ENCODE measurements at regions not wholly inside any gene's neighbourhood (a gene's known extent, or its start where the extent isn't known, plus 50 kb on each side); places are given as distances from the start of the nearest gene placed in this dataset.

DNA sequence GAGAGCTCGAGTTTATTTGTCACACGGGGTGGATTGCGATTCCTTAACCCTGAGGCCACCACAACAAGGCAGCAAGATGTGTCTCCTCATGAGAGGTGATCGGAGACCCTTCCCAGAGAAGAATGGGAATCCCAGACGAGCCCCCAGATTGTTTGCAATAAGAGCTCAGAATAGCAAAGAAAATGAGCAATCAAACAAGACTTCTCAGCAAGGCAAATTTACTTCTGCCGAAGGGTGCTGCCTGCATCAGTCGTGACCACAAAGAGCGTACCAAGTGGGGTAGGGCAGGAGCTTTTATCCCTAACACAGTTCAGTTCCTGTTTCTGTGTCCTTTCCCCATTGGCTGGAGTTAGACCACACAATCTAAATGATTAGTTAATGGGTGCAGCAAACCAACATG, 237.5 kb upstream of the SYT4 start:
- no peaks in the 10 kb centered on the region for H3K36me3 ChIP-seq (ENCODE audit: control insufficient read depth in 2 of 2, insufficient read depth in 2 of 2, low read length in 2 of 2)
- no peak overlapping the region for H3K9ac ChIP-seq (ENCODE audit: low read depth in 1 of 2, low read length in 2 of 2)
- H3K27me3 ChIP-seq (ENCODE audit: control insufficient read depth in 2 of 2, insufficient read depth in 2 of 2, low read length in 2 of 2): no peaks in the 10 kb centered on the region
- H3K9me3 ChIP-seq (ENCODE audit: control insufficient read depth in 2 of 2, low read length in 2 of 2): peaks cover 2% of the 10 kb centered on the region in 2 donors
- no peak overlapping the region for H3K27ac ChIP-seq (ENCODE audit: low read depth in 2 of 2, low read length in 2 of 2)
- no peaks in the 10 kb centered on the region for H3K4me1 ChIP-seq (ENCODE audit: control insufficient read depth in 2 of 2, insufficient read depth in 2 of 2, low read length in 2 of 2)
- H3K4me3 ChIP-seq (ENCODE audit: low read length in 2 of 2): no peak overlapping the region

DNA sequence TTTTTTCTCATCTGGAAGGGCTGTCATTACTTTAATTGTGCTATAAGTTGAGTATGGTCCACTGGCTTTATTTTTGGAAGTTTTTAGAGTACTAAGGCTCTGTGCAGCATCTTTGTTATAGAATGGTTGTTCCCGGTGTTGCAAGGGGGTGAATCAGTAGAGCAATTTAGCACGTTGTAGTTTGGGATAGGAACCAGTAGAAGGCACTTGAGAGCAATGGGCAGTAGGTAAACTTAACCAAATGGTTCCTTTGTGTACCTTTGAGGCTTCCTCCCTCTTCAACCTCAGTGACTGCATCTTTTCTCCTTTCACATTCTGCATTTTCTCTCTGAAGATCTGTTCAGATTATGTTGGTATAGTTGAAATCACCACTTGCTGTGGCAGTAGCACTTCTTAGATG, 238.2 kb upstream of the SYT4 start:
- Histone ChIP-seq H3K4me1 (ENCODE audit: control insufficient read depth in 2 of 2, insufficient read depth in 2 of 2, low read length in 2 of 2) (no peaks in the 10 kb centered on the region), H3K36me3 (ENCODE audit: control insufficient read depth in 2 of 2, insufficient read depth in 2 of 2, low read length in 2 of 2) (no peaks in the 10 kb centered on the region)

DNA sequence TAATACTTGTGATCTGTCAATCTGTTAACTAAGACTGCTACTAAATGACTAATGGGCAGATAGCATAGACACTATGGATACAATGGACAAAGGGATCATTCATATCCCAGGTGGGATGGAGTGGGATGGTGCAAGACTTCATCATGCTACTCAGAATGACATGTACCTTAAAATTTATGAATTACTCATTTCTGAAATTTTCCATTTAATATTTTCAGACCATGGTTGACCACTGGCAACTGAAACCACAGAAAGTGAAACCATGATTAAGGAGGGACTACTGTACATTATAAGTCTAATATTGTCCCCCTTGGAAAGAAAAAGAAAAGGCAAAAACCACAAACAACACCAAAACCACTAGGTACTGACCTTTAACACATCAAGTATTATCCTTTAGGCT, 247.0 kb upstream of the SYT4 start:
- no peaks in the 10 kb centered on the region for H3K4me1 ChIP-seq (ENCODE audit: control insufficient read depth in 2 of 2, insufficient read depth in 2 of 2, low read length in 2 of 2)
- H3K27ac ChIP-seq (ENCODE audit: low read depth in 2 of 2, low read length in 2 of 2): no peak overlapping the region
- no peaks in the 10 kb centered on the region for H3K36me3 ChIP-seq (ENCODE audit: control insufficient read depth in 2 of 2, insufficient read depth in 2 of 2, low read length in 2 of 2)
- H3K27me3 ChIP-seq (ENCODE audit: control insufficient read depth in 2 of 2, insufficient read depth in 2 of 2, low read length in 2 of 2): no peaks in the 10 kb centered on the region
- no peak overlapping the region for H3K9ac ChIP-seq (ENCODE audit: low read depth in 1 of 2, low read length in 2 of 2)
- H3K4me3 ChIP-seq (ENCODE audit: low read length in 2 of 2): no peak overlapping the region
- no peaks in the 10 kb centered on the region for H3K9me3 ChIP-seq (ENCODE audit: control insufficient read depth in 2 of 2, low read length in 2 of 2)

More for the DNA sequence above, 238.2 kb upstream of the SYT4 start:
- H3K9me3 ChIP-seq (ENCODE audit: control insufficient read depth in 2 of 2, low read length in 2 of 2): peaks cover 2% of the 10 kb centered on the region in 2 donors
- no peaks in the 10 kb centered on the region for H3K27me3 ChIP-seq (ENCODE audit: control insufficient read depth in 2 of 2, insufficient read depth in 2 of 2, low read length in 2 of 2)
- no peak overlapping the region for H3K9ac ChIP-seq (ENCODE audit: low read depth in 1 of 2, low read length in 2 of 2)
- H3K27ac ChIP-seq (ENCODE audit: low read depth in 2 of 2, low read length in 2 of 2): no peak overlapping the region
- H3K4me3 ChIP-seq (ENCODE audit: low read length in 2 of 2): no peak overlapping the region

DNA sequence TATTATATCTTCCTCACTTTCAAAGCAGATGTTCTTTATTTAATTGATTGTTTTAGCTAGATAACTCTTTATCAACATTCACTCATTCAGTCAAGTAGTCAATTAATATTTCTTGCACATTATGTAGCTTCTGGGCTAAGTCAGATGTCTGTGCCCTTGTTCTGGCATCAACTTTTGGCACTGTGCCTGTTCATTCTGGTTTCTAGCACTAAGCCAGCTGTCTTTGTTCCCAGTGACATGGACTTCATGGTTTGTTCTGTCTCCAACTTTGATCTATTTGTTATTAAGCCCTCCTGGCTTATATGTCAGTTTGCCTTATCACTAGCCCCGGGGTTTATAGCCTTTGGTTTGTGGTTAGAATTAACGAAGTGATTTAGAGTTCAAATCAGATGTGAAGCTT, 247.9 kb upstream of the SYT4 start:
- H3K9me3 ChIP-seq (ENCODE audit: control insufficient read depth in 2 of 2, low read length in 2 of 2): no peaks in the 10 kb centered on the region
- no peaks in the 10 kb centered on the region for H3K4me1 ChIP-seq (ENCODE audit: control insufficient read depth in 2 of 2, insufficient read depth in 2 of 2, low read length in 2 of 2)
- no peak overlapping the region for H3K27ac ChIP-seq (ENCODE audit: low read depth in 2 of 2, low read length in 2 of 2)
- H3K9ac ChIP-seq (ENCODE audit: low read depth in 1 of 2, low read length in 2 of 2): no peak overlapping the region
- no peaks in the 10 kb centered on the region for H3K27me3 ChIP-seq (ENCODE audit: control insufficient read depth in 2 of 2, insufficient read depth in 2 of 2, low read length in 2 of 2)
- H3K4me3 ChIP-seq (ENCODE audit: low read length in 2 of 2): no peak overlapping the region
- no peaks in the 10 kb centered on the region for H3K36me3 ChIP-seq (ENCODE audit: control insufficient read depth in 2 of 2, insufficient read depth in 2 of 2, low read length in 2 of 2)

DNA sequence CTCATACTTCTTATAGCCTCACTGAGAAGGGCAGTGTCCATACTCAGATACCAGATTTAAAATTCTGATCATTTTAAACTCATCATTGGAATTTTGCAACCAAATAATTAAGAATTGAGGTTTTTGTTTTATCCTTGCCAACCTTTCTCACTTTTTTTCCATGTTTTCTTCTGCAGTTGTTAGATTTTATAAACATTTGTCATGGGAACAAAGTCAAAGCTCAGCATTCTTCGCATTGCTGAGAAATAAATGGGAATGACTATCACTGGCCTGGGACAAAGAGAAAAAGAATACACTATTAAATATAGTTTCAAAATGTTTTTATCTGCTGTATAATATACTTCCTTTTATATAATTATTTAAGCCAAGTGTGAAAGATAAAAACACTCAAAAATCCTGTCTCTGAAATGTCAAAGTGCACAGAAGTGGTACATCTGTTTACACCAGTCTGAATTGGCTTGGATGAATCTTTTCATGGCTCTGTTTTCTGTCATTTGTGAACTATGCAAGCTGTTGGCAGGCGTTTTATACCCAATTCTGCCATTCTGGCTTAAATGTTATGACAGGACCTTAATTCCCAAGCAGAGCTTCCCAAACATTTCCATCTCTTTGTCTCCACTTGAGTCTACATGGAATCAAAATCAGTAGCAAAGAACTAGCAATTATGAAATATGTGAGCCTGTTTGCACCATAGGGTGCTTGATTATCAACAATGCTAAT, 249.3 kb upstream of the SYT4 start:
- H3K27ac ChIP-seq (ENCODE audit: low read depth in 2 of 2, low read length in 2 of 2): no peak overlapping the region
- no peaks in the 10 kb centered on the region for H3K36me3 ChIP-seq (ENCODE audit: control insufficient read depth in 2 of 2, insufficient read depth in 2 of 2, low read length in 2 of 2)
- no peak overlapping the region for H3K9ac ChIP-seq (ENCODE audit: low read depth in 1 of 2, low read length in 2 of 2)
- H3K4me3 ChIP-seq (ENCODE audit: low read length in 2 of 2): no peak overlapping the region
- no peaks in the 10 kb centered on the region for H3K9me3 ChIP-seq (ENCODE audit: control insufficient read depth in 2 of 2, low read length in 2 of 2)
- no peaks in the 10 kb centered on the region for H3K27me3 ChIP-seq (ENCODE audit: control insufficient read depth in 2 of 2, insufficient read depth in 2 of 2, low read length in 2 of 2)
- no peaks in the 10 kb centered on the region for H3K4me1 ChIP-seq (ENCODE audit: control insufficient read depth in 2 of 2, insufficient read depth in 2 of 2, low read length in 2 of 2)

DNA sequence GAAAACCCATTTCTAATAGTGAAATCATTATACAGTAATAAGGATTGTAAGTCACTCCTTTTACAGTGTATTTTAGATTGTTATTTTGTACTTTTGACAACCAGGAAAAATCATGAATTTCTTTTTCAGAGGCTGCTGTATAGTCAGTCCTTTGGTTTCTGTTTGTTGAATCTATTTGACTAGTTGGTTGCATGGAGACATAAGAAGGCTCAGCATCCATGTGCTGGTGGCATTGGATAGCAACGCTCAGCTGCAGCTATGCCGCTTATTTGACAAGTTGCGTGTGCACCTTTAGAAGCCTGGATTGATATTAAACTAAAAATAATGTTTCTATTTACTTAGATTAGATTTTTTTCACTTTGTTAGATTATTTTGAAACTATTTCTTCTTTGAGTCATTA, 254.1 kb upstream of the SYT4 start:
- Histone ChIP-seq H3K9ac (ENCODE audit: low read depth in 1 of 2, low read length in 2 of 2) (no peak overlapping the region), H3K36me3 (ENCODE audit: control insufficient read depth in 2 of 2, insufficient read depth in 2 of 2, low read length in 2 of 2) (no peaks in the 10 kb centered on the region), H3K27ac (ENCODE audit: low read depth in 2 of 2, low read length in 2 of 2) (no peak overlapping the region), H3K4me1 (ENCODE audit: control insufficient read depth in 2 of 2, insufficient read depth in 2 of 2, low read length in 2 of 2) (no peaks in the 10 kb centered on the region), H3K4me3 (ENCODE audit: low read length in 2 of 2) (no peak overlapping the region), H3K27me3 (ENCODE audit: control insufficient read depth in 2 of 2, insufficient read depth in 2 of 2, low read length in 2 of 2) (no peaks in the 10 kb centered on the region), H3K9me3 (ENCODE audit: control insufficient read depth in 2 of 2, low read length in 2 of 2) (no peaks in the 10 kb centered on the region)

DNA sequence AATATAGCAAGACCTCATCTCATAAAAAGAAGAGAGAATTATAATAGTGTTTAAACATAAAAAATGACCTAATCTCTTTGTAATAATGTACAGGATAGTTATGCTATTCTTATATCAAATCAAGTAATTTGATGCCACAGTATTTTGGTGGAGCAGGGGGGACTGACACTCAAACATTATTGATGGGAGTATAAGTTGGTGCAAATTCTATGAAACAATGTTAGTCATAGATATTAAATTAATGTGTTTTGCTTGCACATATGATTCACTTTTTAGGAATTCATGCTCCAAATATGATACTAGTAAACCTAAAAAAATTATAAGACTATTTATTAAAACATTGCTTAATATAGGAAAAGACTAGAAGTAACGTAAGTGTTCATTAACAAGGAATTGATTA, 256.1 kb upstream of the SYT4 start:
- Histone ChIP-seq H3K36me3 (ENCODE audit: control insufficient read depth in 2 of 2, insufficient read depth in 2 of 2, low read length in 2 of 2) (no peaks in the 10 kb centered on the region), H3K9me3 (ENCODE audit: control insufficient read depth in 2 of 2, low read length in 2 of 2) (no peaks in the 10 kb centered on the region), H3K4me1 (ENCODE audit: control insufficient read depth in 2 of 2, insufficient read depth in 2 of 2, low read length in 2 of 2) (no peaks in the 10 kb centered on the region), H3K9ac (ENCODE audit: low read depth in 1 of 2, low read length in 2 of 2) (no peak overlapping the region), H3K27ac (ENCODE audit: low read depth in 2 of 2, low read length in 2 of 2) (no peak overlapping the region), H3K27me3 (ENCODE audit: control insufficient read depth in 2 of 2, insufficient read depth in 2 of 2, low read length in 2 of 2) (no peaks in the 10 kb centered on the region), H3K4me3 (ENCODE audit: low read length in 2 of 2) (no peak overlapping the region)

DNA sequence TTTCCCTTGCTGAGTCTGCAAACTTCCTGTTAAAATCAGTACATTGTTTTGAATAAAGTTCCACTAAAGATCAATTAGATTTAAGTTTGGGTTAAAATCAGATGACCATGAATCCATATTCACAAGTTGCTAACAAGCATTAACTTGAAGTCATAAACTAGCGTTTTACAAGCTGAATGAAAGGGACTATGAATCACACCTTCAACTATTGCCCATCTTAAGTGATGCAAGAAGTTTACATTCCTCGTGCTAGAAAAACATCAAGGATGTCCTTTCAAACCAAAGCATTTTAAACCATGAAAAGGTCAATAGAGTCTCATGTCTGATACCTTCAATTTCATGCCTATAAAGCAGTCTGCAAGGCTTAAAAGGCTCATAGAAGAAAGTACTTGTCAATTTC, 257.2 kb upstream of the SYT4 start:
- Histone ChIP-seq H3K9ac (ENCODE audit: low read depth in 1 of 2, low read length in 2 of 2) (no peak overlapping the region), H3K4me3 (ENCODE audit: low read length in 2 of 2) (no peak overlapping the region), H3K36me3 (ENCODE audit: control insufficient read depth in 2 of 2, insufficient read depth in 2 of 2, low read length in 2 of 2) (no peaks in the 10 kb centered on the region), H3K27ac (ENCODE audit: low read depth in 2 of 2, low read length in 2 of 2) (no peak overlapping the region), H3K4me1 (ENCODE audit: control insufficient read depth in 2 of 2, insufficient read depth in 2 of 2, low read length in 2 of 2) (no peaks in the 10 kb centered on the region), H3K27me3 (ENCODE audit: control insufficient read depth in 2 of 2, insufficient read depth in 2 of 2, low read length in 2 of 2) (no peaks in the 10 kb centered on the region), H3K9me3 (ENCODE audit: control insufficient read depth in 2 of 2, low read length in 2 of 2) (no peaks in the 10 kb centered on the region)

DNA sequence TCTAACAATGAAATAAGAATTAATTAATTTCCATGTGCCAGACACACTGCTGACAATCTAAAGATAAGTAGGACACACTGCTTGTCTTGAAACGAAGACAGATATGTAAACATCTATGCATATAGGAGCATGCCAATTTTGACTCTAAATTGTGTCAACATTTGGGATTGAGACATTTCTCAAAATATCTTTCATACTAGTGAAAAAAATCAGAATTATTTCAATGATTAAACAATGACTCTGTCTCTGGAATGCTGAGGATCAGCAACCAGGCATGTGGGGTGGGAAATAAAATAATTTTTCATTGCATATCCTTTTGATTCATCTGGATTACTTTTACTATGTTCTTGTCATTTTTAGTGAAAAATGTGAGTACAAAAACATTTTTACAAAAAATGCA, 262.6 kb upstream of the SYT4 start:
- no peak overlapping the region for H3K27ac ChIP-seq (ENCODE audit: low read depth in 2 of 2, low read length in 2 of 2)
- no peak overlapping the region for H3K9ac ChIP-seq (ENCODE audit: low read depth in 1 of 2, low read length in 2 of 2)

DNA sequence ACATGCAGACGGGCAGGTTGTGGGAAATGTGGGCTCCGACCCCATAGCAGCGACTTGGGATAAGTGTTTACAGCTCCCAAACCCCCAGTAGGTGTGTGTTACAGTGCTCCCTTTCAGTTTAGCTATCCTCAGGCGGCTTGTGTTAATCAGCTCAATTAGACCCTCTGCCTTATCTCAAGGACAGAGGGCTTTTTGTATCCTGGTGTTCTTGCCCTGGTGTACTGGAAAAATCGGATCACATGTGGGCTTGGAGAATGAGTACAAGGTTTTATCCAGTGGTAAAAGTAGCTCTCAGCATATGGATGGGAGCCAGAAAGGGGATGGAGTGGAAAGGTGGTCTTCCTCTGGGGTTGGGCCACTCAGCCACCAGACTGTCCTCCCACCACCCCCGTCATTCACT, 264.7 kb upstream of the SYT4 start:
- no peaks in the 10 kb centered on the region for H3K9me3 ChIP-seq (ENCODE audit: control insufficient read depth in 2 of 2, low read length in 2 of 2)
- no peaks in the 10 kb centered on the region for H3K4me1 ChIP-seq (ENCODE audit: control insufficient read depth in 2 of 2, insufficient read depth in 2 of 2, low read length in 2 of 2)
- no peak overlapping the region for H3K9ac ChIP-seq (ENCODE audit: low read depth in 1 of 2, low read length in 2 of 2)
- H3K36me3 ChIP-seq (ENCODE audit: control insufficient read depth in 2 of 2, insufficient read depth in 2 of 2, low read length in 2 of 2): no peaks in the 10 kb centered on the region
- H3K27me3 ChIP-seq (ENCODE audit: control insufficient read depth in 2 of 2, insufficient read depth in 2 of 2, low read length in 2 of 2): no peaks in the 10 kb centered on the region
- no peak overlapping the region for H3K27ac ChIP-seq (ENCODE audit: low read depth in 2 of 2, low read length in 2 of 2)
- H3K4me3 ChIP-seq (ENCODE audit: low read length in 2 of 2): no peak overlapping the region

More for the DNA sequence above, 262.6 kb upstream of the SYT4 start:
- Histone ChIP-seq H3K27me3 (ENCODE audit: control insufficient read depth in 2 of 2, insufficient read depth in 2 of 2, low read length in 2 of 2) (no peaks in the 10 kb centered on the region), H3K4me3 (ENCODE audit: low read length in 2 of 2) (no peak overlapping the region), H3K9me3 (ENCODE audit: control insufficient read depth in 2 of 2, low read length in 2 of 2) (no peaks in the 10 kb centered on the region), H3K4me1 (ENCODE audit: control insufficient read depth in 2 of 2, insufficient read depth in 2 of 2, low read length in 2 of 2) (no peaks in the 10 kb centered on the region), H3K36me3 (ENCODE audit: control insufficient read depth in 2 of 2, insufficient read depth in 2 of 2, low read length in 2 of 2) (no peaks in the 10 kb centered on the region)

DNA sequence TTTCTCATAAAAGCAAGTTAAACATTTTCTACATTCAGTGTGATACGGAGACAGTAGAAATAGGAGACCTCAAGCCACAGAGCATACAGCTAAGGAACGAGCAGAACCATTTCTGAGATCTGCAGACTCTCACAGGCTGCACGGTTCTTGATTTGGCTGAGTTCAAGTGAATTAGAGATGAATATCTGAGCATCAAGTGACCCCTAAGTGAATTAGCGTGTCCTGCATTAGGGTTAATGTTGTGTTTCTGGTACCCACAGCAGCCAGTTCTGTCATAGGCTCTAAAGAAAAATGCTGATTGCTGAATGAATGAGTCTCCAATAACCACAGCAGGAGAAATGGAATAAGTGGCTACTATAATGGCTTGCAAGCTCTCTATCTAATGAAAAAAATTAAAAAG, 265.9 kb upstream of the SYT4 start:
- Histone ChIP-seq H3K9me3 (ENCODE audit: control insufficient read depth in 2 of 2, low read length in 2 of 2) (no peaks in the 10 kb centered on the region), H3K4me3 (ENCODE audit: low read length in 2 of 2) (no peak overlapping the region), H3K27ac (ENCODE audit: low read depth in 2 of 2, low read length in 2 of 2) (no peak overlapping the region), H3K9ac (ENCODE audit: low read depth in 1 of 2, low read length in 2 of 2) (no peak overlapping the region), H3K4me1 (ENCODE audit: control insufficient read depth in 2 of 2, insufficient read depth in 2 of 2, low read length in 2 of 2) (no peaks in the 10 kb centered on the region), H3K36me3 (ENCODE audit: control insufficient read depth in 2 of 2, insufficient read depth in 2 of 2, low read length in 2 of 2) (no peaks in the 10 kb centered on the region), H3K27me3 (ENCODE audit: control insufficient read depth in 2 of 2, insufficient read depth in 2 of 2, low read length in 2 of 2) (no peaks in the 10 kb centered on the region)

Measured in mucosa of rectum (tissue), 2 donors.